GM18870 (cell line): ENCODE measurements at regions not wholly inside any gene's neighbourhood (a gene's known extent, or its start where the extent isn't known, plus 50 kb on each side); places are given as distances from the start of the nearest gene placed in this dataset.
A peak's percentile ranks its signal among the peaks of the same experiment; 100 is the strongest.

ENCODE experiments used
- ATAC-seq: cut with Tn5 transposase; IDR thresholded peaks from one replicate; pipeline ENCODE4 v1.9.1; 2021; ENCODE audit warnings: moderate library complexity; ENCODE audit not compliant: unreplicated experiment

- no peak for ATAC-seq
Observed at GRCh38 chr1:60488847-60489246, 415.3 kb upstream of the C1orf87 start.

- ATAC-seq, result no peak
Observed at GRCh38 chr1:60487565-60488345, 414.2 kb upstream of the C1orf87 start.

- no peak for ATAC-seq
Observed at GRCh38 chr1:60483509-60483908, 409.9 kb upstream of the C1orf87 start.

GRCh38 chr1:60470246-60470645 lies 396.7 kb upstream of the C1orf87 start:
- ATAC-seq, result no peak

GRCh38 chr1:60463786-60464185 lies 390.2 kb upstream of the C1orf87 start:
- no peak for ATAC-seq

GRCh38 chr1:60463146-60463545 lies 389.6 kb upstream of the C1orf87 start:
- ATAC-seq, result no peak

GRCh38 chr1:60461925-60462595 lies 388.5 kb upstream of the C1orf87 start:
- no peak for ATAC-seq

GRCh38 chr1:60458111-60458510 lies 384.5 kb upstream of the C1orf87 start:
- no peak for ATAC-seq

GRCh38 chr1:60449876-60450275 lies 376.3 kb upstream of the C1orf87 start:
- no peak for ATAC-seq

GRCh38 chr1:60448850-60449249 lies 375.3 kb upstream of the C1orf87 start:
- no peak for ATAC-seq

- no peak for ATAC-seq
Observed at GRCh38 chr1:60444680-60445079, 371.1 kb upstream of the C1orf87 start.

- ATAC-seq, result no peak
Observed at GRCh38 chr1:60436186-60436585, 362.6 kb upstream of the C1orf87 start.

- no peak for ATAC-seq
Observed at GRCh38 chr1:60431593-60431992, 358.0 kb upstream of the C1orf87 start.

GRCh38 chr1:60430375-60430774 lies 356.8 kb upstream of the C1orf87 start:
- ATAC-seq, result no peak

GRCh38 chr1:60428127-60428526 lies 354.6 kb upstream of the C1orf87 start:
- no peak for ATAC-seq

- no peak for ATAC-seq
Observed at GRCh38 chr1:60427701-60428100, 354.1 kb upstream of the C1orf87 start.

GRCh38 chr1:60427194-60427593 lies 353.6 kb upstream of the C1orf87 start:
- no peak for ATAC-seq

GRCh38 chr1:60425528-60425927 lies 352.0 kb upstream of the C1orf87 start:
- ATAC-seq, result peak; percentile 58

GRCh38 chr1:60423146-60423780 lies 349.7 kb upstream of the C1orf87 start:
- no peak for ATAC-seq

GRCh38 chr1:60421965-60422364 lies 348.4 kb upstream of the C1orf87 start:
- ATAC-seq, result no peak

GRCh38 chr1:60419023-60419422 lies 345.5 kb upstream of the C1orf87 start:
- no peak for ATAC-seq

- ATAC-seq, result no peak
Observed at GRCh38 chr1:60415696-60416095, 342.1 kb upstream of the C1orf87 start.
